Stimulated activated naive CD8-positive, alpha-beta T cell treated with anti-CD3 and anti-CD28 coated beads, Interleukin-15, amount 100 ng/mL, for 72 hours (primary cell): ENCODE measurements at regions not wholly inside any gene's neighbourhood (a gene's known extent, or its start where the extent isn't known, plus 50 kb on each side); places are given as distances from the start of the nearest gene placed in this dataset.
A peak's percentile ranks its signal among the peaks of the same experiment; 100 is the strongest.

Experiments used
- ATAC-seq: fragments of 150-1000 bp; cut with Tn5 transposase; 2 replicates; pipeline ENCODE4 v1.10.0; 2021; ENCODE audit warnings: mild to moderate bottlenecking, moderate library complexity
- DNase-seq, 2 donors: peaks; one replicate each; pipeline ENCODE4 v3.0.0; 2021 to 2022
- H3K27ac Mint-ChIP-seq, 2 donors: one replicate each; pipeline ENCODE4 v1.8.0; 2022; ENCODE audit warnings: mild to moderate bottlenecking in 2 of 2, mixed read lengths in 2 of 2, moderate library complexity in 2 of 2
- H3K27me3 Mint-ChIP-seq: one replicate; pipeline ENCODE4 v1.8.0; 2022; ENCODE audit warnings: mixed read lengths
- H3K4me1 Mint-ChIP-seq: one replicate; pipeline ENCODE4 v1.8.0; 2022; ENCODE audit warnings: mild to moderate bottlenecking, mixed read lengths
- H3K4me3 Mint-ChIP-seq, 2 donors: one replicate each; pipeline ENCODE4 v1.8.0; 2022; ENCODE audit warnings: mild to moderate bottlenecking in 2 of 2, mixed read lengths in 2 of 2, moderate library complexity in 1 of 2
- H3K9me3 Mint-ChIP-seq, 2 donors: one replicate each; pipeline ENCODE4 v1.8.0; 2022; ENCODE audit warnings: mixed read lengths in 2 of 2

- H3K4me3 Mint-ChIP-seq, result no peak overlapping the region
Observed at GRCh38 chr9:115733318-115734110, 420.1 kb upstream of the PAPPA start.

GRCh38 chr9:115739096-115739875 lies 414.3 kb upstream of the PAPPA start:
- H3K4me3 Mint-ChIP-seq, result no peak overlapping the region
- H3K9me3 Mint-ChIP-seq, result no peaks in the 10 kb centered on the region
- H3K4me1 Mint-ChIP-seq, result no peaks in the 10 kb centered on the region
- H3K27me3 Mint-ChIP-seq, result no peaks in the 10 kb centered on the region
- DNase-seq (no peak), ATAC-seq (no peak)
- H3K27ac Mint-ChIP-seq, result no peak overlapping the region

More at GRCh38 chr9:115733318-115734110, 420.1 kb upstream of the PAPPA start:
- no peaks in the 10 kb centered on the region for H3K4me1 Mint-ChIP-seq
- ATAC-seq, result no peak
- peaks cover 0 to 7% of the 10 kb centered on the region in 2 donors for H3K9me3 Mint-ChIP-seq
- H3K27ac Mint-ChIP-seq, result no peak overlapping the region
- DNase-seq, result no peak
- no peaks in the 10 kb centered on the region for H3K27me3 Mint-ChIP-seq

- H3K4me3 Mint-ChIP-seq, result no peak overlapping the region
- H3K27ac Mint-ChIP-seq, result no peak overlapping the region
- ATAC-seq (no peak), DNase-seq (no peak)
- H3K27me3 Mint-ChIP-seq, result no peaks in the 10 kb centered on the region
- no peaks in the 10 kb centered on the region for H3K9me3 Mint-ChIP-seq
- H3K4me1 Mint-ChIP-seq, result no peaks in the 10 kb centered on the region
Observed at GRCh38 chr9:115740986-115741385, 412.6 kb upstream of the PAPPA start.

GRCh38 chr9:115743709-115744605 lies 409.6 kb upstream of the PAPPA start:
- Mint-ChIP-seq H3K9me3 (no peaks in the 10 kb centered on the region), H3K4me1 (no peaks in the 10 kb centered on the region), H3K27ac (no peak overlapping the region), H3K4me3 (no peak overlapping the region), H3K27me3 (no peaks in the 10 kb centered on the region)
- ATAC-seq (no peak), DNase-seq (no peak)

- H3K27ac Mint-ChIP-seq, result no peak overlapping the region
- H3K4me3 Mint-ChIP-seq, result no peak overlapping the region
- no peaks in the 10 kb centered on the region for H3K4me1 Mint-ChIP-seq
- DNase-seq, result no peak
- H3K27me3 Mint-ChIP-seq, result no peaks in the 10 kb centered on the region
- no peaks in the 10 kb centered on the region for H3K9me3 Mint-ChIP-seq
- no peak for ATAC-seq
Observed at GRCh38 chr9:115746496-115746895, 407.1 kb upstream of the PAPPA start.

- ATAC-seq (no peak), DNase-seq (no peak)
- no peaks in the 10 kb centered on the region for H3K9me3 Mint-ChIP-seq
- H3K27ac Mint-ChIP-seq, result no peak overlapping the region
- H3K27me3 Mint-ChIP-seq, result no peaks in the 10 kb centered on the region
- no peaks in the 10 kb centered on the region for H3K4me1 Mint-ChIP-seq
- no peak overlapping the region for H3K4me3 Mint-ChIP-seq
Observed at GRCh38 chr9:115747731-115748130, 405.9 kb upstream of the PAPPA start.

- DNase-seq (no peak), ATAC-seq (no peak)
- Mint-ChIP-seq H3K27me3 (peaks cover 5% of the 10 kb centered on the region), H3K4me3 (no peak overlapping the region), H3K4me1 (no peaks in the 10 kb centered on the region), H3K27ac (no peak overlapping the region), H3K9me3 (peaks cover 0 to 5% of the 10 kb centered on the region in 2 donors)
Observed at GRCh38 chr9:115756736-115757135, 396.9 kb upstream of the PAPPA start.

- Mint-ChIP-seq H3K4me1 (no peaks in the 10 kb centered on the region), H3K4me3 (no peak overlapping the region), H3K27ac (no peak overlapping the region), H3K27me3 (peaks cover 5% of the 10 kb centered on the region), H3K9me3 (peaks cover 0 to 5% of the 10 kb centered on the region in 2 donors)
- DNase-seq (no peak), ATAC-seq (no peak)
Observed at GRCh38 chr9:115757461-115757860, 396.1 kb upstream of the PAPPA start.

- Mint-ChIP-seq H3K27ac (no peak overlapping the region), H3K4me1 (no peaks in the 10 kb centered on the region), H3K27me3 (peaks cover 5% of the 10 kb centered on the region), H3K4me3 (no peak overlapping the region), H3K9me3 (peaks cover 0 to 5% of the 10 kb centered on the region in 2 donors)
- DNase-seq (no peak), ATAC-seq (no peak)
Observed at GRCh38 chr9:115758441-115758840, 395.1 kb upstream of the PAPPA start.

GRCh38 chr9:115759426-115759825 lies 394.2 kb upstream of the PAPPA start:
- Mint-ChIP-seq H3K9me3 (peaks cover 0 to 5% of the 10 kb centered on the region in 2 donors), H3K27me3 (peaks cover 5% of the 10 kb centered on the region), H3K27ac (no peak overlapping the region), H3K4me3 (no peak overlapping the region), H3K4me1 (no peaks in the 10 kb centered on the region)
- ATAC-seq (no peak), DNase-seq (no peak)

GRCh38 chr9:115764645-115765044 lies 388.9 kb upstream of the PAPPA start:
- H3K4me1 Mint-ChIP-seq, result no peaks in the 10 kb centered on the region
- peaks cover 5 to 8% of the 10 kb centered on the region in 2 donors for H3K9me3 Mint-ChIP-seq
- H3K4me3 Mint-ChIP-seq, result no peak overlapping the region
- no peak for ATAC-seq
- DNase-seq, result no peak
- no peak overlapping the region for H3K27ac Mint-ChIP-seq
- no peaks in the 10 kb centered on the region for H3K27me3 Mint-ChIP-seq

GRCh38 chr9:115765060-115765459 lies 388.5 kb upstream of the PAPPA start:
- Mint-ChIP-seq H3K9me3 (peaks cover 5 to 10% of the 10 kb centered on the region in 2 donors), H3K27ac (peak overlapping the region in 1 of 2 donors; percentile 42), H3K27me3 (no peaks in the 10 kb centered on the region), H3K4me3 (no peak overlapping the region), H3K4me1 (no peaks in the 10 kb centered on the region)
- ATAC-seq (no peak), DNase-seq (no peak)

- Mint-ChIP-seq H3K27me3 (no peaks in the 10 kb centered on the region), H3K9me3 (peaks cover 0 to 15% of the 10 kb centered on the region in 2 donors), H3K27ac (no peak overlapping the region), H3K4me3 (no peak overlapping the region), H3K4me1 (no peaks in the 10 kb centered on the region)
- DNase-seq (no peak), ATAC-seq (no peak)
Observed at GRCh38 chr9:115766370-115766955, 387.1 kb upstream of the PAPPA start.

- ATAC-seq, result no peak
- no peak overlapping the region for H3K27ac Mint-ChIP-seq
- peaks cover 0 to 11% of the 10 kb centered on the region in 2 donors for H3K9me3 Mint-ChIP-seq
- H3K4me3 Mint-ChIP-seq, result no peak overlapping the region
- no peaks in the 10 kb centered on the region for H3K27me3 Mint-ChIP-seq
- DNase-seq, result no peak
- no peaks in the 10 kb centered on the region for H3K4me1 Mint-ChIP-seq
Observed at GRCh38 chr9:115770521-115770920, 383.1 kb upstream of the PAPPA start.

- H3K4me1 Mint-ChIP-seq, result no peaks in the 10 kb centered on the region
- no peak for ATAC-seq
- H3K4me3 Mint-ChIP-seq, result no peak overlapping the region
- DNase-seq, result no peak
- H3K27ac Mint-ChIP-seq, result peak overlapping the region in 1 of 2 donors; percentile 59
- peaks cover 0 to 4% of the 10 kb centered on the region in 2 donors for H3K9me3 Mint-ChIP-seq
- H3K27me3 Mint-ChIP-seq, result no peaks in the 10 kb centered on the region
Observed at GRCh38 chr9:115775659-115776058, 377.9 kb upstream of the PAPPA start.
